ENCODE measurements at regions not wholly inside any gene's neighbourhood (a gene's known extent, or its start where the extent isn't known, plus 50 kb on each side); places are given as distances from the start of the nearest gene placed in this dataset.
A peak's percentile ranks its signal among the peaks of the same experiment; 100 is the strongest.

GRCh38 chr2:120880381-120880780 lies 144.7 kb downstream of the GLI2 start:
- no peaks in the 10 kb centered on the region for H3K36me3 ChIP-seq (ENCODE audit: control insufficient read depth in 2 of 2, insufficient read depth in 2 of 2, low read length in 1 of 2)
- no peak for DNase-seq (ENCODE audit: low read depth in 6 of 9, low spot score in 9 of 9)
- H3K4me1 ChIP-seq (ENCODE audit: control insufficient read depth in 2 of 2, insufficient read depth in 2 of 2, low read length in 2 of 2), result peaks cover 0 to 8% of the 10 kb centered on the region in 2 donors
- no peak overlapping the region for H3K4me3 ChIP-seq (ENCODE audit: low read length in 2 of 2)
- peaks cover 0 to 7% of the 10 kb centered on the region in 2 donors for H3K27me3 ChIP-seq (ENCODE audit: control insufficient read depth in 2 of 2, insufficient read depth in 1 of 2, low read length in 1 of 2)
- H3K27ac ChIP-seq (ENCODE audit: low read depth in 1 of 2, low read length in 1 of 2), result no peak overlapping the region
- WGBS, result 80% methylated on average over 7 of the region's 7 CpGs
- H3K9me3 ChIP-seq (ENCODE audit: control insufficient read depth in 2 of 2, insufficient read depth in 1 of 2, low read length in 1 of 2), result no peaks in the 10 kb centered on the region

- peaks cover 0 to 7% of the 10 kb centered on the region in 2 donors for H3K27me3 ChIP-seq (ENCODE audit: control insufficient read depth in 2 of 2, insufficient read depth in 1 of 2, low read length in 1 of 2)
- peaks cover 0 to 11% of the 10 kb centered on the region in 2 donors for H3K4me1 ChIP-seq (ENCODE audit: control insufficient read depth in 2 of 2, insufficient read depth in 2 of 2, low read length in 2 of 2)
- H3K27ac ChIP-seq (ENCODE audit: low read depth in 1 of 2, low read length in 1 of 2), result no peak overlapping the region
- no peaks in the 10 kb centered on the region for H3K36me3 ChIP-seq (ENCODE audit: control insufficient read depth in 2 of 2, insufficient read depth in 2 of 2, low read length in 1 of 2)
- no peak overlapping the region for H3K4me3 ChIP-seq (ENCODE audit: low read length in 2 of 2)
- no peaks in the 10 kb centered on the region for H3K9me3 ChIP-seq (ENCODE audit: control insufficient read depth in 2 of 2, insufficient read depth in 1 of 2, low read length in 1 of 2)
- 93% methylated on average over 21 of the region's 21 CpGs for WGBS
- peak in 1 of 9 donors; percentile 13 for DNase-seq (ENCODE audit: low read depth in 6 of 9, low spot score in 9 of 9)
Measured at GRCh38 chr2:120881981-120882788, 146.5 kb downstream of the GLI2 start.

GRCh38 chr2:120883607-120884440 lies 148.2 kb downstream of the GLI2 start:
- Histone ChIP-seq H3K27me3 (ENCODE audit: control insufficient read depth in 2 of 2, insufficient read depth in 1 of 2, low read length in 1 of 2) (peaks cover 0 to 7% of the 10 kb centered on the region in 2 donors), H3K4me1 (ENCODE audit: control insufficient read depth in 2 of 2, insufficient read depth in 2 of 2, low read length in 2 of 2) (peaks cover 0 to 12% of the 10 kb centered on the region in 2 donors), H3K4me3 (ENCODE audit: low read length in 2 of 2) (no peak overlapping the region), H3K36me3 (ENCODE audit: control insufficient read depth in 2 of 2, insufficient read depth in 2 of 2, low read length in 1 of 2) (no peaks in the 10 kb centered on the region), H3K9me3 (ENCODE audit: control insufficient read depth in 2 of 2, insufficient read depth in 1 of 2, low read length in 1 of 2) (no peaks in the 10 kb centered on the region), H3K27ac (ENCODE audit: low read depth in 1 of 2, low read length in 1 of 2) (no peak overlapping the region)
- DNase-seq (ENCODE audit: low read depth in 6 of 9, low spot score in 9 of 9), result no peak
- 94% methylated on average over 15 of the region's 15 CpGs for WGBS

- Histone ChIP-seq H3K4me3 (ENCODE audit: low read length in 2 of 2) (no peak overlapping the region), H3K36me3 (ENCODE audit: control insufficient read depth in 2 of 2, insufficient read depth in 2 of 2, low read length in 1 of 2) (no peaks in the 10 kb centered on the region), H3K9me3 (ENCODE audit: control insufficient read depth in 2 of 2, insufficient read depth in 1 of 2, low read length in 1 of 2) (no peaks in the 10 kb centered on the region), H3K27me3 (ENCODE audit: control insufficient read depth in 2 of 2, insufficient read depth in 1 of 2, low read length in 1 of 2) (peaks cover 0 to 3% of the 10 kb centered on the region in 2 donors), H3K27ac (ENCODE audit: low read depth in 1 of 2, low read length in 1 of 2) (no peak overlapping the region), H3K4me1 (ENCODE audit: control insufficient read depth in 2 of 2, insufficient read depth in 2 of 2, low read length in 2 of 2) (peaks cover 0 to 12% of the 10 kb centered on the region in 2 donors)
- no peak for DNase-seq (ENCODE audit: low read depth in 6 of 9, low spot score in 9 of 9)
- WGBS, result 97% methylated on average over 16 of the region's 16 CpGs
Measured at GRCh38 chr2:120884472-120885290, 149.0 kb downstream of the GLI2 start.

GRCh38 chr2:120885321-120885720 lies 149.7 kb downstream of the GLI2 start:
- Histone ChIP-seq H3K4me3 (ENCODE audit: low read length in 2 of 2) (no peak overlapping the region), H3K36me3 (ENCODE audit: control insufficient read depth in 2 of 2, insufficient read depth in 2 of 2, low read length in 1 of 2) (no peaks in the 10 kb centered on the region), H3K27ac (ENCODE audit: low read depth in 1 of 2, low read length in 1 of 2) (no peak overlapping the region), H3K4me1 (ENCODE audit: control insufficient read depth in 2 of 2, insufficient read depth in 2 of 2, low read length in 2 of 2) (peaks cover 0 to 12% of the 10 kb centered on the region in 2 donors), H3K27me3 (ENCODE audit: control insufficient read depth in 2 of 2, insufficient read depth in 1 of 2, low read length in 1 of 2) (peaks cover 0 to 1% of the 10 kb centered on the region in 2 donors), H3K9me3 (ENCODE audit: control insufficient read depth in 2 of 2, insufficient read depth in 1 of 2, low read length in 1 of 2) (no peaks in the 10 kb centered on the region)
- DNase-seq (ENCODE audit: low read depth in 6 of 9, low spot score in 9 of 9), result no peak
- 94% methylated on average over 11 of the region's 11 CpGs for WGBS

GRCh38 chr2:120885749-120886148 lies 150.1 kb downstream of the GLI2 start:
- no peaks in the 10 kb centered on the region for H3K27me3 ChIP-seq (ENCODE audit: control insufficient read depth in 2 of 2, insufficient read depth in 1 of 2, low read length in 1 of 2)
- H3K4me3 ChIP-seq (ENCODE audit: low read length in 2 of 2), result no peak overlapping the region
- no peak overlapping the region for H3K27ac ChIP-seq (ENCODE audit: low read depth in 1 of 2, low read length in 1 of 2)
- DNase-seq (ENCODE audit: low read depth in 6 of 9, low spot score in 9 of 9), result no peak
- no peaks in the 10 kb centered on the region for H3K36me3 ChIP-seq (ENCODE audit: control insufficient read depth in 2 of 2, insufficient read depth in 2 of 2, low read length in 1 of 2)
- 95% methylated on average over 4 of the region's 4 CpGs for WGBS
- peaks cover 0 to 12% of the 10 kb centered on the region in 2 donors for H3K4me1 ChIP-seq (ENCODE audit: control insufficient read depth in 2 of 2, insufficient read depth in 2 of 2, low read length in 2 of 2)
- H3K9me3 ChIP-seq (ENCODE audit: control insufficient read depth in 2 of 2, insufficient read depth in 1 of 2, low read length in 1 of 2), result no peaks in the 10 kb centered on the region

- DNase-seq (ENCODE audit: low read depth in 6 of 9, low spot score in 9 of 9), result no peak
- 84% methylated on average over 18 of the region's 18 CpGs for WGBS
Measured at GRCh38 chr2:120886534-120887319, 151.1 kb downstream of the GLI2 start.

GRCh38 chr2:120887320-120887697 lies 151.6 kb downstream of the GLI2 start:
- no peak for DNase-seq (ENCODE audit: low read depth in 6 of 9, low spot score in 9 of 9)
- no peaks in the 10 kb centered on the region for H3K9me3 ChIP-seq (ENCODE audit: control insufficient read depth in 2 of 2, insufficient read depth in 1 of 2, low read length in 1 of 2)
- peaks cover 0 to 9% of the 10 kb centered on the region in 2 donors for H3K4me1 ChIP-seq (ENCODE audit: control insufficient read depth in 2 of 2, insufficient read depth in 2 of 2, low read length in 2 of 2)
- no peaks in the 10 kb centered on the region for H3K27me3 ChIP-seq (ENCODE audit: control insufficient read depth in 2 of 2, insufficient read depth in 1 of 2, low read length in 1 of 2)
- H3K36me3 ChIP-seq (ENCODE audit: control insufficient read depth in 2 of 2, insufficient read depth in 2 of 2, low read length in 1 of 2), result no peaks in the 10 kb centered on the region
- no peak overlapping the region for H3K27ac ChIP-seq (ENCODE audit: low read depth in 1 of 2, low read length in 1 of 2)
- 94% methylated on average over 11 of the region's 11 CpGs for WGBS
- no peak overlapping the region for H3K4me3 ChIP-seq (ENCODE audit: low read length in 2 of 2)

More at GRCh38 chr2:120886534-120887319, 151.1 kb downstream of the GLI2 start:
- Histone ChIP-seq H3K9me3 (ENCODE audit: control insufficient read depth in 2 of 2, insufficient read depth in 1 of 2, low read length in 1 of 2) (no peaks in the 10 kb centered on the region), H3K27me3 (ENCODE audit: control insufficient read depth in 2 of 2, insufficient read depth in 1 of 2, low read length in 1 of 2) (no peaks in the 10 kb centered on the region), H3K36me3 (ENCODE audit: control insufficient read depth in 2 of 2, insufficient read depth in 2 of 2, low read length in 1 of 2) (no peaks in the 10 kb centered on the region), H3K4me3 (ENCODE audit: low read length in 2 of 2) (no peak overlapping the region), H3K4me1 (ENCODE audit: control insufficient read depth in 2 of 2, insufficient read depth in 2 of 2, low read length in 2 of 2) (peaks cover 0 to 12% of the 10 kb centered on the region in 2 donors), H3K27ac (ENCODE audit: low read depth in 1 of 2, low read length in 1 of 2) (no peak overlapping the region)

All from thymus (tissue), 11 donors.